Suppressor macrophage (primary cell): ENCODE measurements at regions not wholly inside any gene's neighbourhood (a gene's known extent, or its start where the extent isn't known, plus 50 kb on each side); places are given as distances from the start of the nearest gene placed in this dataset.
"Not testable (repeated sequence)": the region's sequence is repeated elsewhere in the genome, so short reads cannot be mapped to it uniquely, and the experiment has no call there.

ENCODE experiments used
- DNase-seq, 4 experiments: peaks; one replicate each; pipeline ENCODE4 v3.0.0-alpha.2; 2020 to 2022

- peak; percentile 49 to 77 (median 60) for DNase-seq
These were observed 218.9 kb upstream of the EDNRB start for GRCh38 chr13:78137404-78138142.

- no peak for DNase-seq
These were observed 218.3 kb upstream of the EDNRB start for GRCh38 chr13:78136966-78137365.

- DNase-seq = no peak
These were observed 214.9 kb upstream of the EDNRB start for GRCh38 chr13:78133511-78133910.

GRCh38 chr13:78131811-78132210, 213.2 kb upstream of the EDNRB start:
- DNase-seq = peak in 1 of 4 experiments; percentile 15

- DNase-seq = no peak
These were observed 212.7 kb upstream of the EDNRB start for GRCh38 chr13:78131346-78131745.

GRCh38 chr13:78129823-78130222, 211.2 kb upstream of the EDNRB start:
- no peak for DNase-seq

GRCh38 chr13:78129359-78129758, 210.7 kb upstream of the EDNRB start:
- no peak for DNase-seq

- DNase-seq = peak; percentile 60 to 90 (median 80)
These were observed 203.1 kb upstream of the EDNRB start for GRCh38 chr13:78121459-78122348.

GRCh38 chr13:78121001-78121400, 202.4 kb upstream of the EDNRB start:
- no peak for DNase-seq

- DNase-seq = peak in 2 of 4 experiments; percentile 10 to 28
These were observed 201.5 kb upstream of the EDNRB start for GRCh38 chr13:78120144-78120543.

- not testable (repeated sequence) for DNase-seq
These were observed 198.4 kb upstream of the EDNRB start for GRCh38 chr13:78117070-78117469.

GRCh38 chr13:78105656-78106055, 187.0 kb upstream of the EDNRB start:
- DNase-seq = peak; percentile 25 to 77 (median 44)

GRCh38 chr13:78103936-78104335, 185.3 kb upstream of the EDNRB start:
- no peak for DNase-seq

GRCh38 chr13:78102741-78103140, 184.1 kb upstream of the EDNRB start:
- no peak for DNase-seq

GRCh38 chr13:78102121-78102677, 183.6 kb upstream of the EDNRB start:
- peak; percentile 83 to 95 (median 92) for DNase-seq

- peak in 3 of 4 experiments; percentile 32 to 61 (median 38) for DNase-seq
These were observed 181.9 kb upstream of the EDNRB start for GRCh38 chr13:78100486-78100885.

GRCh38 chr13:78098249-78098648, 179.6 kb upstream of the EDNRB start:
- DNase-seq = no peak

GRCh38 chr13:78096221-78096620, 177.6 kb upstream of the EDNRB start:
- peak in 3 of 4 experiments; percentile 27 to 56 (median 50) for DNase-seq

GRCh38 chr13:78087966-78088678, 169.5 kb upstream of the EDNRB start:
- no peak for DNase-seq

- DNase-seq = peak in 2 of 4 experiments; percentile 10 to 23
These were observed 167.0 kb upstream of the EDNRB start for GRCh38 chr13:78085434-78086225.

GRCh38 chr13:78084401-78084800, 165.8 kb upstream of the EDNRB start:
- no peak for DNase-seq

- DNase-seq = no peak
These were observed 159.5 kb upstream of the EDNRB start for GRCh38 chr13:78078168-78078567.
